ENCODE measurements at regions not wholly inside any gene's neighbourhood (a gene's known extent, or its start where the extent isn't known, plus 50 kb on each side); places are given as distances from the start of the nearest gene placed in this dataset.

DNA sequence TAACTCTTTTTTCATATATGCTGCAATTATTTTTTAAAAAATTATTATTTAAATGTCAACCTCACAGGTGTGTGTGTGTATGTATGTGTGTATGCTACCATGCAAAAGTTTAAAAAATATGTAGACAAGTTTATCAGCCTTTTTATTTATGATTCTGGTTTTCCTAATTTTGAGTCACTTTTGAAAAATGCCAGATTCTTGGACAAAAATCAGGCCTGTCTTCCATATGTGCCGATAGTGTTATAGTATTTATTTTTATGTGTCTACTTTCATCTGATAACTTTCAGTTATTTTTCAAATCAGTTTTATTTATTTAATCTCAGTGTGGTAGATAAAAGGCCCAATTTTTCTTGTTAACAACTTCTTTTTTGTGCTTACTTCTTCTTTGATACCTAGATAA is 176.2 kb downstream of the RDH14 start:
- Histone ChIP-seq H3K4me3 (no peak overlapping the region), H3K4me1 (replicated peaks in 1 of 2) (no peaks in the 10 kb centered on the region), H3K9me3 (replicated peaks in 1 of 3) (no peaks in the 10 kb centered on the region), H3K27ac (no peak overlapping the region), H3K27me3 (no peaks in the 10 kb centered on the region), H3K36me3 (replicated peaks in 1 of 2) (no peaks in the 10 kb centered on the region)
- intact Hi-C loops (cut with DNase I): no loop called here
- no peak for DNase-seq
- TF ChIP-seq, protein P1, sequence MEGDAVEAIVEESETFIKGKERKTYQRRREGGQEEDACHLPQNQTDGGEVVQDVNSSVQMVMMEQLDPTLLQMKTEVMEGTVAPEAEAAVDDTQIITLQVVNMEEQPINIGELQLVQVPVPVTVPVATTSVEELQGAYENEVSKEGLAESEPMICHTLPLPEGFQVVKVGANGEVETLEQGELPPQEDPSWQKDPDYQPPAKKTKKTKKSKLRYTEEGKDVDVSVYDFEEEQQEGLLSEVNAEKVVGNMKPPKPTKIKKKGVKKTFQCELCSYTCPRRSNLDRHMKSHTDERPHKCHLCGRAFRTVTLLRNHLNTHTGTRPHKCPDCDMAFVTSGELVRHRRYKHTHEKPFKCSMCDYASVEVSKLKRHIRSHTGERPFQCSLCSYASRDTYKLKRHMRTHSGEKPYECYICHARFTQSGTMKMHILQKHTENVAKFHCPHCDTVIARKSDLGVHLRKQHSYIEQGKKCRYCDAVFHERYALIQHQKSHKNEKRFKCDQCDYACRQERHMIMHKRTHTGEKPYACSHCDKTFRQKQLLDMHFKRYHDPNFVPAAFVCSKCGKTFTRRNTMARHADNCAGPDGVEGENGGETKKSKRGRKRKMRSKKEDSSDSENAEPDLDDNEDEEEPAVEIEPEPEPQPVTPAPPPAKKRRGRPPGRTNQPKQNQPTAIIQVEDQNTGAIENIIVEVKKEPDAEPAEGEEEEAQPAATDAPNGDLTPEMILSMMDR (IDR thresholded peaks at IDR 0.05): no peak
- no peak for TF ChIP-seq POLR2A (IDR thresholded peaks at IDR 0.05)
- WGBS, 4 donors: 52 to 81% (median 67%) methylated on average over 1 of the region's 1 CpG

- intact Hi-C loops (cut with DNase I): no loop called here
- no peak for DNase-seq
- Histone ChIP-seq H3K36me3 (replicated peaks in 1 of 2) (no peaks in the 10 kb centered on the region), H3K9me3 (replicated peaks in 1 of 3) (no peaks in the 10 kb centered on the region), H3K4me3 (no peak overlapping the region), H3K27ac (no peak overlapping the region), H3K4me1 (replicated peaks in 1 of 2) (no peaks in the 10 kb centered on the region), H3K27me3 (no peaks in the 10 kb centered on the region)
- TF ChIP-seq POLR2A (IDR thresholded peaks at IDR 0.05): no peak
- TF ChIP-seq, protein P1 (IDR thresholded peaks at IDR 0.05): no peak
Observed at GRCh38 chr2:18381386-18381785, 179.1 kb downstream of the RDH14 start.

DNA sequence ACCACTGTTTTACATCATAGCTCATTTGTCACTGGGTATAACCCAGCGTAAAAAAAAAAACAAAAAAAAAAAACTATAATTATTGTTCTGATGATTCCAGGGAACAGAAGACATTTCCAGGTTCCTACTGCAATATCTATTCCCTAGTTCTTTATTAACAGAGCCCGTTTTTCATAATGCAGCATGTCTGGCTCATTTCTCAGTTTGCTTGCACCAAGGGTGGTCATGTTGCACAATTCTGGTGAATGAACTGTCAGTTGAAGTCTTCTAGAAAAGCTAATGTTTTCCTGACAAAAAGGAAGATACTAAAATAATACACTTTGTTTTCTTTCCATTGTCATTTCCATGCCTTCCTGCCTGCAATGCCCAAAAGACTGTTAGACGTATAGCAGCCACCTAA is 180.1 kb downstream of the RDH14 start:
- H3K4me1 ChIP-seq (replicated peaks in 1 of 2): no peaks in the 10 kb centered on the region
- H3K27ac ChIP-seq: no peak overlapping the region
- DNase-seq: no peak
- no peaks in the 10 kb centered on the region for H3K36me3 ChIP-seq (replicated peaks in 1 of 2)
- intact Hi-C loops (cut with DNase I): no loop called here
- 58 to 68% (median 63%) methylated on average over 3 of the region's 3 CpGs for WGBS, 4 donors
- no peaks in the 10 kb centered on the region for H3K9me3 ChIP-seq (replicated peaks in 1 of 3)
- no peak for TF ChIP-seq POLR2A (IDR thresholded peaks at IDR 0.05)
- TF ChIP-seq, protein P1 (IDR thresholded peaks at IDR 0.05): no peak
- no peak overlapping the region for H3K4me3 ChIP-seq
- H3K27me3 ChIP-seq: no peaks in the 10 kb centered on the region

DNA sequence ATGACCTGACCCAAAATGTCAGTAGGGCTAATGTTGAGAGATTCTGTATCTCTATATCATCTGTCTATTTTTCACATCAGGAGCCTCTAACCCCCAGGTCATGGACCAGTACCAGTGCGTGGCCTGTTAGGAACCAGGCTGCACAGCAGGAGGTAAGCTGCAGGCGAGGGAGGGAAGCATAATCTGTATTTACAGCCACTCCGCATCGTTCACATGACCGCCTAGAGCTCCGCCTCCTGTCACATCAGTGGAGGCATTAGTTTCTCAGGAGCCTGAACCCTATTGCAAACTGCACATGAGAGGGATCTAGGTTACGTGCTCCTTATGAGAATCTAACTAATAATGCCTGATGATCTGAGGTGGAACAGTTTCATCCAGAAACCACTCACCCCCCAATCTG is 180.6 kb downstream of the RDH14 start:
- no peaks in the 10 kb centered on the region for H3K36me3 ChIP-seq (replicated peaks in 1 of 2)
- no peak for TF ChIP-seq POLR2A (IDR thresholded peaks at IDR 0.05)
- TF ChIP-seq, protein P1 (IDR thresholded peaks at IDR 0.05): no peak

More for the DNA sequence above, 180.6 kb downstream of the RDH14 start:
- 70 to 75% (median 74%) methylated on average over 7 of the region's 7 CpGs for WGBS, 4 donors
- H3K27ac ChIP-seq: no peak overlapping the region
- no peaks in the 10 kb centered on the region for H3K9me3 ChIP-seq (replicated peaks in 1 of 3)
- H3K4me3 ChIP-seq: no peak overlapping the region
- intact Hi-C loops (cut with DNase I): loop anchor here in 1 of 2 donors (5.0 kb wide), 1 partner anchor 528 kb away; no protein-coding TSS in a partner anchor
- H3K4me1 ChIP-seq (replicated peaks in 1 of 2): no peaks in the 10 kb centered on the region
- H3K27me3 ChIP-seq: no peaks in the 10 kb centered on the region
- no peak for DNase-seq
